CD4-positive, alpha-beta T cell treated with Interleukin-10 for 1 hour (primary cell): ENCODE measurements at regions not wholly inside any gene's neighbourhood (a gene's known extent, or its start where the extent isn't known, plus 50 kb on each side); places are given as distances from the start of the nearest gene placed in this dataset.

Source experiments
- DNase-seq: peaks from one replicate; pipeline ENCODE4 v3.0.0-alpha.2; 2020

GRCh38 chr12:126742241-126742641 is 1524.7 kb upstream of the TMEM132C start:
- DNase-seq, result no peak

DNA sequence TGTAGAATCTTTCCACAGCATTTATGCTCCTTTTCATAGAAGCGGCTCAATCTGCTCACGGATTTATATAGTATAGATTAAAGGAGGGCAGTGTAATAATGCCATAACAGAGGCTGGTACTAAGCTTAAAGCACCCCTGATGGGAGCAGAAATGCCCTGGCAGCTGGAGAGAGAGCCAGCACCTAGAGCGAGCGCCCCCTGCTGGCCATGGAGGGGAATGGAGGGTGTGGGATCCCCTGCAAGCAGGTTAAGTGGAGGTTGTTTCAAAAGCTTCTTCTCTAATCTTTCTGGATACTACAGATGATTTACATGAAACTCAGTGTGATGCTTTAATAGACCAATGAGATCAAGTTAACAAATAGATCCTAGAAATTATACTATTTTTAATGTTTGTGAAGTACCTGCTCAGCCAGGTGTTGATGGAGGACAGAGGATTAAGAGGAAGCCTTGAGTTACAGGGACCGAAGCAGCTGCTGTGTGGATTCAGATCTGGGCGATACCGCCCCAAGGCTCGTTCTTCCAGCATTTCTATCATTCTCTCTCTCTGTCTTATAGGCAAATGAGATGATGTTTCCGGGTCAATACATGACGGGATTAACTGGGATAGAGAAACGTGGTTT is 1519.3 kb upstream of the TMEM132C start:
- peak; percentile 60 for DNase-seq

GRCh38 chr12:126752021-126752420 is 1514.9 kb upstream of the TMEM132C start:
- no peak for DNase-seq

DNA sequence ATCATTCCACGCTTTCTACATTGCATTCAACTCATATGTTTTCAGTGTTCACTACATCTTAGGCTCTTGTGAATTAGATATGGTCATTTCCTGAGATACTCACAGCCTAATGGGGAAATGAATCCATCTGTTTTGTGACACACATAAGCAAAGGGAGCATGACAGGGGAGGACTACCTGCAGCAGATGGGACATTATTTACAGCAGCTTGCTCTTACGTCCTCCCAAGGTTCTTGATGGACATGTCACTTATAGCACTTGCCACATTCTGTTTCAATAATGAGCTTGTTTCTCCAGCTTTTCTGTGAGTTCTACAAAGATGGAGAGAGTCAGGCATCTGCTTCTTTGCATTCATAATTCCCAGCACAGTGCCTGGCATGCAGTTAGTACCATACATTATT is 1509.6 kb upstream of the TMEM132C start:
- DNase-seq, result no peak

- no peak for DNase-seq
These were observed 1506.9 kb upstream of the TMEM132C start for GRCh38 chr12:126760092-126760491.

DNA sequence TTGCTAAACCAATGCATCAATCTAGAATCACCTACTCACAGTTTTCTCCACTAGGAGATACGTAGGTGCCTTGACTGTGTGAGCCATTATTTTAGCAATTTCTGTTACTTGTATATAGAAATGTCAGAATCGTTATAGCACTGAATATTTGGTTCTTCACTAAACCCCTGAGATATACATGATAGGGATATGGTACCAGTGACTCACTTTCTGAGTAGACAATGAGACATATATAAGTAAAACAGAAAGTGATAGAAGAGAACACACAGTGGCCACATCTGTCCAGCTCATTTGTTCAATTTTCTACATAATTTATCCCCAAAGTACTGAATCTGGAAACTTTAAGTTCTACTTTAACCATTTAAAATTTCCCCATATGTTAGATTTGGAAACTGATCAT is 1505.5 kb upstream of the TMEM132C start:
- DNase-seq, result no peak

GRCh38 chr12:126762150-126762549 is 1504.8 kb upstream of the TMEM132C start:
- no peak for DNase-seq

DNA sequence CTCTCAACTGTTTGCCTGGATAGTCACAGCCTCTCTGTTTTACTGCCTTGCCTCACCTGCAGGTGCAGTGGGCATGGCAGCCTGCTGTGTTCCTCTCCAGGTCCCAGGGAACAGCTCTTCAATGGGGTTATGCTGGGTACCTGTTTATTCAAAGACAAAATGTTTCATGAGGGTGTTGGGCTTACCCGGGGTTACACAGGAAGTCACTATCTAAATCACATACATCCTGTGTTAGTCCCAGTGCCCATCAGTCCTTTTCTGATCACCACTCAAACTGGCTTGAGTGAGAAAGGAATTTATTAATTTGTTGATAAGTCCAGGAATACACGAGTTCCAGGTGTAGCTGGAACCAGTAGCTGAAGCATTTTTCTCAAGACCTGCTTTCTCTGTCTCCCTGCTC is 1503.6 kb upstream of the TMEM132C start:
- no peak for DNase-seq

DNA sequence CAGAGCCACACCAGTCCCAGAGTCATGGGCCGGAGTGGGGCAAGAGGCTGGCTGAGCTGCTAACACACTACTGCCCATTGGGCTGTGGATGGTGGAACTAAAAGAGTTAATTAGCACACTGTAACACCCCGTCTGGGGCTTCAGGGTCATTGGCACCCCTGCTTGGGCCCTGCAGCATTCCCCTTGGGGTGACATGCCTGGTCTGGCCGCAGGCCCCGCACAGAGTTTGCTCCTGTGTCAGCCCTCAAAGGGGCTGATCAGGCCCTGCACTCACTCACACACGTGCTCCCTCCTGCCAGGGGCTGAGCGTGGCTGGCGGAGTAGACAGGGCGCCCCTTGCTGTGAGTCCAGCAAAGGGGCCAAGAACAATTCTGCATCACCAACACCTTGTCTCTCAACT is 1499.6 kb upstream of the TMEM132C start:
- DNase-seq, result no peak

- DNase-seq, result peak; percentile 66
These were observed 1498.5 kb upstream of the TMEM132C start for GRCh38 chr12:126768517-126768916.

DNA sequence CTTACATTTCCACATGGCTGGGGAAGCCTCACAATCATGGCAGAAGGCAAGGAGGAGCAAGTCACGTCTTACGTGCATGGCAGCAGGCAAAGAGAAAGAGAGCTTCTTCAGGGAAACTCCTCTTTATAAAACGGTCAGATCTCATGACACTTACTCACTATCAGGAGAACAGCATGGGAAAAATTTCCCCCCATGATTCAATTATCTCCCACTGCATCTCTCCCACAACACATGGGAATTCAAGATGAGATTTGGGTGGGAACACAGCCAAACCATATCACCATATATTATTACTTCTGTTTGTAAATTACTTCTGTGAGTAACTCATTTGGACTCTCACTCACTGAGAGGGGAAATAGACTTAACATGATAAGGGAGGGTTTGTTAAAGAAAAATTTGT is 1496.8 kb upstream of the TMEM132C start:
- DNase-seq, result no peak

DNA sequence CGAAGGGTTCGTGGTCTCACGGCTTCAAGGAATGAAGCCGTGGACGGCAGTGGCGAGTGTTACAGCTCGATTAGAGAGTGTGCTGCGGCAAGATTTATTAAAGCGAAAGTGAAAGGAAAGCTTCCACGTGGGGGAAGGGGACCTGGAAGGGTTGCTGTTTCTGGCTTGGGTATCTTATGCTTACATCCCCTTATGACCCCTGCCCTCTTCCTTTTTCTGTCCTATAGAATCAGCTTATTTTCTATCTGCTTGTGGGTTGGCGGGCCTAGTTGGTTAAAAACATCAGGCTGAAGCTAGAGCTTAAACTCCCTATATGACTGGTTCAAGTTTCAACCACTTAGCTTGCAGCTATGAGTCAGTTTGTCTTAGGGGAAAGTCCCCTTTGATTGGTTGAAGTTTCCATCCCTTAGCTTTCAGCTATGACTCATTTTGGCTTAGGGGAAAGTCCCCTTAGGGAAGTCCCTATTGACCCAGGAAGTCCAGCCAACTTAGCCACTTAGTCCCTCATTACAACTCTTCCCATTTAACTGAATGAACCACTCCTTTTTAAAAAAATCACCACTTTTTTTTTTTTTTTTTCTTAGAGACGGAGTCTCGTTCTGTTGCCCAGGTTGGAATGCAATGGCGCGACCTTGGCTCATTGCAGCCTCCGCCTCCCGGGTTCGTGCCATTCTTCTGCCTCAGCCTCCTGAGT is 1494.7 kb upstream of the TMEM132C start:
- DNase-seq, result peak; percentile 86

- no peak for DNase-seq
These were observed 1494.0 kb upstream of the TMEM132C start for GRCh38 chr12:126773012-126773411.

- DNase-seq, result no peak
These were observed 1493.5 kb upstream of the TMEM132C start for GRCh38 chr12:126773491-126773890.

GRCh38 chr12:126776026-126776655 is 1490.8 kb upstream of the TMEM132C start:
- DNase-seq, result no peak

DNA sequence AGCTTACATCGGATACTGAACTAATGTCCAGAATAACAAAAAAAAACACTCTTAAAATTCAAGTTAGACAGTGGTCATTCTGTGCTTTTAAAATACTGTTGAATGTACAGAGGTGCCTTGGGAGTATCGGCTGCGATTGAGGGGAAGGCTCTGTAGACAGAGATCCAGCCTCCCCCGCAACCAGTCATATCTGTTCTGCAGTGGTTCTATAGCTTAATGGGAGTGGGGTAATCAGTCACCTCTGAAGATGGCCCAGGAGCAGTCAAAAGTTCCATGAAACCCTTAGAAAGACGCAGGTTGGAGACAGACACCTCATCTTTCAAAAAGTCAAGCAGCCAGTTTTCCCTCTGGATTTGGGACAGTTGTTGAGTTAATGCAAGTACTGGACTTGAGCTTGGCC is 1486.6 kb upstream of the TMEM132C start:
- no peak for DNase-seq

GRCh38 chr12:126781593-126781992 is 1485.4 kb upstream of the TMEM132C start:
- no peak for DNase-seq

GRCh38 chr12:126782083-126782482 is 1484.9 kb upstream of the TMEM132C start:
- DNase-seq, result no peak

DNA sequence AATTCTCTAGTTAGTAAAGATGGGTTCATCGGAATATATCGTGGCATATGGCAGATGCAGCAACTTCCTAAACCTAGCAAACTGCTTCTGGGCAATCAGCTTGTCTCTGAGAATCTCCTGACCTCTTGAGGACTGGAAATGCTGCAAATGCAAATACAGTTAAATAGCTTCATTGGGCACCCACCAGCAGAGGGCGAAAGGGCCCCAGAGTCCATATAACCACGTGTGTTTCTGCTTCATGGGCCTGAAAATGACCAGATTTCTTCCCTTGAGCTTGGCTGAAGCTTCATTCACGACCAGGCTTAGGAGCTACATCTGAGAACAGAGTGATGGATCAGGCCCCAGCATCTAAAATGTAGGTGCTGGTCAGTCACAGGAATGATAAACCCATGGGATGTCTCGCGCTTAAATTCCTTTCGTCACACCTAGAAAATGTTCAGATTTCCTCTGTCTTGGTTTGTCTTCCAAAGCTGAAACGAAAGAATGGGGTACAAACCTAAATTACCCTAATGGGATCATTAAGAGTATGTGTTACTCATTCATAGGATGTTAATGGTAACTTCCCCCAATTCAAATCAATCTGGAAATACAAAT is 1482.5 kb upstream of the TMEM132C start:
- peak; percentile 46 for DNase-seq

DNA sequence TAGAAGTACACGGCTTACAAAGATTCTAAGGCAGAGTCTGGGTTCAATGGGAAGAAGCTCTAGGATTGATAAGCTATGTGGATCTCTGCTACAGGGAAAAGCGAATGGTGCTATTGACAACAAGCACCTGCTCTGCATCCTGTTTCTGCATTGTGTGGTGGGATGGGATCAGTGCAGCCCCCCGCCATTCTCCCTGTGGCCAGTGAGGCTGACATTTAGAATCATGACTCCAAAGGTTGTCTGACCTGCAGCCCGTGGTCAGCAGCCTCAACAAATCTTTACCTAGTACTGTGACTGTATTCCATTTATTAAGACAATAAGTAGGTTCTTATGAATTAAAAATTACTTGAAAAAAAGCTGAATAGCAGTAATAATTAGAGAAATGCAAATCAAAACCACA is 1477.0 kb upstream of the TMEM132C start:
- no peak for DNase-seq

DNA sequence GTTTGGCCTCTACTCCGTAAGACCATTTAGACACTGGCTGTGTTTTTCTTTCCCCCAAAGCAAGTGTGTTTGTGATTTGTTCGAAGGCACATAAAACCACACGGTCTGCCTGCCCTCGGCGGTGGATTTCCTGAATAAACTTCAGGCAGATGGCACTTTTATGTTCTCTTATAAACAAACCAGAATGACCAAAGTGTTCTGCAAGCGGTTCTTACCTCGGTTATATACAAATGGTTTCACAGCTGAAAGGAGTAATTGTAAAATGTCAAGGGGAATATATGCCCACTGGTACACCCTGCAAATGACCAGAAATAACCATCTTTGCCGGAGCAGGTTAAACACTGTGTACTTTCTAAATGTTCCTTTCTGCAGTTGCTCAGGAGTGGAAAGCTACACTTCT is 1475.8 kb upstream of the TMEM132C start:
- no peak for DNase-seq

DNA sequence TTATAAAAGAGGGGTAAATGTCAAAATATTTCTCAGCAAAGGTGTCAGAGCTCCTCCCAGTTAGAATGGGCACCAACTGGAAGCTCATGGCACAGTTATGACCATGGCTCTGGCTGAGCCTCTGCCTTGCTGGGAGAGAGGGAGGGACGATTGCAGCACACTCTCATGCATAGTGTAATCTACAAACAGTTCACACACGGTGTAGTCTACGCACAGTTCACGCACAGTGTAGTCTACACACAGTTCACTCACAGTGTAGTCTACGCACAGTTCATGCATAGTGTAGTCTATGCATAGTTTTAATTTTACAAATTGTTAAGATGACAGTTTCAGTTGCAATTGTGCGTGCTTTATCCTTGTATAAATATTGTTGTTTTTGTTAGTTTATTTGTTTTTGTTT is 1474.6 kb upstream of the TMEM132C start:
- no peak for DNase-seq

DNA sequence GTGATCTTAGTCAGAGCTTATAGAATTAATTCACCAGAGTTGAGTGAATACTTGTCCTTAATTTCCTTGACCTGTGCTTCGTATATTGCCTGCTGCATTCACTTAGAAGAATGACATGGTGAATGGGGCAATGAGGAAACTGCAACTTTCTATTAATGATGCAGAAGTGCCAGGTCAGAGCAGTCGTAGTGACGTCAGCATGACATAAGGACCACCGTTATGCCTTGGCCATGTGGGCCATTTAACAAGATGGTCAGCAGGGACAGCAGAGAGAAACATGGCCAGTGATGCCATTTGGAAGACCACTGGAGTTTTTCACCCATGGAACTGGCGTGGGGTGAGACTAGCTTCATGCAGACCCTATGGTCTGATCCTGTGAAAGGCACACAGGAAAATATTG is 1469.4 kb upstream of the TMEM132C start:
- DNase-seq, result no peak

DNA sequence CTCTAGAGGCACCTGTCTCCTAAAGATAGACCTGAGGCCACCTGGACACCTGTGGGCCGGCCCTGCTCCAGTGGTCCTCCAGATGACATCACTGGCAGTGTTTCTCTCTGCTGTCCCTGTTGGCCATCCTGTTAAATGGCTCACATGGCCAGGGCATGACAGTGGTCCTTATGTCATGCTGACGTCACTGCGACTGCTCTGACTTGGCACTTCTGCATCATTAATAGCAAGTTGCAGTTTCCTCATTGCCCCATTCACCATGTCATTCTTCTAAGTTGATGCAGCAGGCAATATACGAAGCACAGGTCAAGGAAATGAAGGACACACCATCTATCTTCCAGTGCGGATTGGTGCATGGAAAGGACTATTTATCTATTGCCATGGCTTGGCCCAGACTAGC is 1468.5 kb upstream of the TMEM132C start:
- no peak for DNase-seq
